MM.1S (cell line): ENCODE measurements at regions not wholly inside any gene's neighbourhood (a gene's known extent, or its start where the extent isn't known, plus 50 kb on each side); places are given as distances from the start of the nearest gene placed in this dataset.

ENCODE experiments used
- CTCF ChIP-seq: fragments of 300-600 bp; sonication (generic); IDR thresholded peaks from 2 replicates; pipeline ENCODE4 v1.5.1; 2016; ENCODE audit warnings: antibody characterized with exemption, low read length, mixed read lengths
- EZH2 ChIP-seq: fragments of 300-600 bp; sonication (generic); optimal IDR thresholded peaks from 2 replicates; pipeline ENCODE3; 2017; ENCODE audit warnings: low read depth, mild to moderate bottlenecking, antibody characterized with exemption, low read length, mixed read lengths
- EZH2phosphoT487 ChIP-seq: fragments of 300-600 bp; sonication (generic); IDR thresholded peaks from 2 replicates; pipeline ENCODE4 v1.6.1; 2018; ENCODE audit warnings: antibody characterized with exemption, low read length

GRCh38 chr10:84600947-84601346 lies 272.6 kb downstream of the CCSER2 start:
- TF ChIP-seq CTCF: no peak
- TF ChIP-seq EZH2: no peak
- TF ChIP-seq EZH2phosphoT487: no peak
